ENCODE measurements at regions not wholly inside any gene's neighbourhood (a gene's known extent, or its start where the extent isn't known, plus 50 kb on each side); places are given as distances from the start of the nearest gene placed in this dataset.

DNA sequence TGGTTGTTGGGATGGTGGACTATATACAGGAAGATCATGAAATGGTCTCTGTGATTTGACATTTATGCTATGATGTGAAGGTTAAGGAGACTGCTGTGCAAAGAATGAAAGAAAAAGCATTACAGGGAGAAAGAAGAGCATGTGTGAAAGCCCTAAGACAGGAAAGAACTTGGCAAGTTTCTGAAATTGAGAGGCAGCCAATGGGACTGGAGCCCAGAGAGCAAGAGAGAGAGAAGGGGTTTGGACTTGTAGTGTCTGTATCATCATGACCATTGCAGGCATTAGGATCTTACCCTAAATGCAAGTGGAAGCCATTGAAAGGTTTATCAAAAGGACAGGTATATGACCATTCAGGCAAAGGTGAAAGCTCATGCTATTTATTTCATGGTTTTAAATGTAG lies 147.1 kb downstream of the NAA11 start:
- TF ChIP-seq, protein P1, sequence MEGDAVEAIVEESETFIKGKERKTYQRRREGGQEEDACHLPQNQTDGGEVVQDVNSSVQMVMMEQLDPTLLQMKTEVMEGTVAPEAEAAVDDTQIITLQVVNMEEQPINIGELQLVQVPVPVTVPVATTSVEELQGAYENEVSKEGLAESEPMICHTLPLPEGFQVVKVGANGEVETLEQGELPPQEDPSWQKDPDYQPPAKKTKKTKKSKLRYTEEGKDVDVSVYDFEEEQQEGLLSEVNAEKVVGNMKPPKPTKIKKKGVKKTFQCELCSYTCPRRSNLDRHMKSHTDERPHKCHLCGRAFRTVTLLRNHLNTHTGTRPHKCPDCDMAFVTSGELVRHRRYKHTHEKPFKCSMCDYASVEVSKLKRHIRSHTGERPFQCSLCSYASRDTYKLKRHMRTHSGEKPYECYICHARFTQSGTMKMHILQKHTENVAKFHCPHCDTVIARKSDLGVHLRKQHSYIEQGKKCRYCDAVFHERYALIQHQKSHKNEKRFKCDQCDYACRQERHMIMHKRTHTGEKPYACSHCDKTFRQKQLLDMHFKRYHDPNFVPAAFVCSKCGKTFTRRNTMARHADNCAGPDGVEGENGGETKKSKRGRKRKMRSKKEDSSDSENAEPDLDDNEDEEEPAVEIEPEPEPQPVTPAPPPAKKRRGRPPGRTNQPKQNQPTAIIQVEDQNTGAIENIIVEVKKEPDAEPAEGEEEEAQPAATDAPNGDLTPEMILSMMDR (IDR thresholded peaks at IDR 0.05 in 8 of 11, conservative IDR thresholded peaks at IDR 0.05 in 3 of 11), result no peak
- TF ChIP-seq POLR2A (IDR thresholded peaks at IDR 0.05), result no peak
